ENCODE measurements at regions not wholly inside any gene's neighbourhood (a gene's known extent, or its start where the extent isn't known, plus 50 kb on each side); places are given as distances from the start of the nearest gene placed in this dataset.

DNA sequence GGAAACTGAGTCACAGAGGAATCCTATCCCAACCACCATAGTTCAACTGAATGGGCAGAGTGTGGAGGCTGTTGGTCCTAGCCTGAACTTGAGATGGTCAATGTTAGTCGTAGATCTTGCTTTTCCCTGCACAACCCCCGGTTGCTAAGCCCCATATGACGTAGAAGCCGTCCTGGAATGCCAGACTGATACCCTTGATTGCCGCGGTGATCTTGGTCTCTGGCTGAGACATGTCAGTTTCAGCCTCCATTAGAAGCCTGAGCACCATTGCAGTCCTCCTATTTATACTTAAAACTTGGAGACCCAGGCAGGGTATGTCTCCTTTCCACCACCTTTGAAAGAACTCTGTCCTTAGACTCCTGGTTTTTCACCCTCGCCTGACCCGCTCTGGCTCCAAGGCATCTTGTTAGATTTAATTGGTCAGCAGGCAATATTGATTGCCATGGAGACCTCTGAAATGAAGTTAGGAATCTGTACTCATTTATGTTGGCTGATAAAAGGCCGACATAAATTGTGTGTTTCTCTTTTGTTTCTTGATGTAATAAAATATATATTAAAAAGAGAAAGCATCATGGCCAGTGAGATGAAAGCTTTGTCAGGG is 53.4 kb downstream of the RPLP1 start:
- DNase-seq: no peak

DNA sequence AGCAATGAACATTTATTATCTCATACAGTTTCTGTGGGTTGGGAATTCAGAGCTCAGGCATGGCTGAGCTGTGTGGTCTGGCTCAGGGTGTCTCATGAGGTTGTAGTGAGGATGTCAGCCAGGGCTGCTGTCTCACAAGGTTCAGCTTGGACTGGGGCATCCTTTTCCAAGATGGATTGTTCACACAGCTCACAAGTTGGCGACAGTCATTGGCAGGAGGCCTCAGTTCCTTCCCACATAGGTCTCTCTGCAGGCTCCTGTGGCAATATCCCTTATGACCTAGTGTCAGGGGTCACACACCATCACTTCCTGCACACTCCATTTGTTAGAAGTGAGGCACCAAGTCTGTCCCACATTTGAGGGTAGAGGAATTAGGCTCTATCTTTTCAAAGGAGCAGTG is 56.0 kb downstream of the RPLP1 start:
- no peak for DNase-seq

- DNase-seq: no peak
These were observed 56.5 kb downstream of the RPLP1 start for GRCh38 chr15:69509131-69509530.

DNA sequence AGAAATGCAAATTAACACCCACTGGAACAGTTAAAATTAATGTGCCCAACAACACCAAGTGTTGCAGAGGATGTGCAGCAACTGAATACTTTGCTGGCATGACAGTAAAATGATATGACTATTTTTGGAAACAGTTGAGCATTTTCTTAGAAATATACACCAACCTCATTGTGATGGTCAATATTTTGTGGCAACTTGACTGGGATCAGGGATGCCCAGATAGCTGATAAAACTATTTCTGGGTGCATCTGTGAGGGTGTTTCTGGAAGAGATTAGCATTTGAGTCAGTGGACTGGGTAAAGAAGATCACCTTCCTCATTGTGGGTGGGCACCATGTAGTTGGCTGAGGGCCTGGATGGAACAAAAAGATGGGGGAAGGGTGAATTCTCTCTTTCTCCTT is 57.9 kb downstream of the RPLP1 start:
- DNase-seq: no peak

GRCh38 chr15:69511015-69511414 is 58.4 kb downstream of the RPLP1 start:
- no peak for DNase-seq

DNA sequence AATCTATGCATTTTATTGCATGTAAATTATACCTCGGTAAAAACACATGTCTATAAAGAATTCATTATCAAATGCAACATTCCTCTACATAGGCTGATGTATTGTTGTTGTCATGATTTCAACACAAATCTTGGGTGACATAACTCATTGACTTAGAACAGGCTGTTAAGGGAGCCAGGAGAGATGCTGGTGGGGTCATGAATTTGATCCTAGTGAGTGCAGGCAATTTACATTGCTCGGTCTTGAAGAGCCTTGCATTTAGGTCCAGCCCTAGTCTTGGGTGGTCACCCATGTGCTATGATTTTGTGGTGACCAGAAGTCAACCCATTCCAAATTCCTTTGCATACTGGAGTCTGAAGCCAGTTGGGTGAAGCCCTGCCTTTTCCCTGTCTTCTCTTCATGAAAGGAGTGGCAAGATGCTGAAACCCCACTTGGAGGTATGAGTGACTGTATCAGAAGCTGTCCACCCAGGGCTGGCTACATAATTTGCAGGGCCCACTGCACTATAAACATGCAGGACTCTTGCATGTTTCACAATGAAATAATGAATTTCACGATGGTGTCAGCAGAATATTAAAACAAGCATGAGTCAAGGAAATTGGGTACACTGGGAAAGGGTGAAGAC is 59.2 kb downstream of the RPLP1 start:
- no peak for DNase-seq

GRCh38 chr15:69513450-69513960 is 60.9 kb downstream of the RPLP1 start:
- no peak for DNase-seq

GRCh38 chr15:69513986-69514385 is 61.4 kb downstream of the RPLP1 start:
- no peak for DNase-seq

GRCh38 chr15:69515508-69515907 is 62.9 kb downstream of the RPLP1 start:
- DNase-seq: no peak

DNA sequence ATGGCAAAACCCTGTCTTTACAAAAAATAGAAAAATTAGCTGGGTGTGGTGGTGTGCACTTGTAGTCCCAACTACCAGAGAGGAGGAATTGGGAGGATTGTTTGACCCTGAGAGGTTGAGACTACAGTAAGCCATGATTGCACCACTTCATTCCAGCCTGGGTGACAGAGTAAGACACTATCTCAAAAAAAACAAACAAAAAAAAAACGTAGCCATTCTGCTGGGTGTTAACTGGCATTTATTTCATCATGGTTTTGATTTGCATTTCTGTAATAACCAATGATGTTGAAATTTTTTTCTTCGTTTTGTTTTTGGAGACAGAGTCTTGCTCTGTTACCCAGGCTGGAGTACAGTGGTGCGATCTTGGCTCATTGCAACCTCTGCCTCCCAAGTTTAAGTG is 63.3 kb downstream of the RPLP1 start:
- DNase-seq: no peak

GRCh38 chr15:69517052-69517451 is 64.4 kb downstream of the RPLP1 start:
- DNase-seq: no peak

DNA sequence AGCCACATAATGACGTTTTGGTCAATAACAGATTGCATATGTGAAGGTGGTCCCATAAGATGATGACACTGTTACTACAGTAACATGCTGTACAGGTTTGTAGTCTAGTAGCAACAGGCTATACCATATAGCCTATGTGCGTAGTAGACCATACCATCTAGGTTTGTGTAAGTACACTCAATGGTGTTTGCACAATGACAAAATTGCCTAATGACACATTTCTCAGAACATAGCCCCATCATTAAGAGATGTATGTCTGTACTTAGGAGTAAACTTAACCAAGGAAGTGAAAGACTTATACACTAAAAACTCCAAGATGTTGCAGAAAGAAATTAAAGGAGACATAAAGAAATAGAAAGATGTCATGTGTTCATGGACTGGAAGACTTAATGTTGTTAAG is 66.2 kb downstream of the RPLP1 start:
- no peak for DNase-seq

DNA sequence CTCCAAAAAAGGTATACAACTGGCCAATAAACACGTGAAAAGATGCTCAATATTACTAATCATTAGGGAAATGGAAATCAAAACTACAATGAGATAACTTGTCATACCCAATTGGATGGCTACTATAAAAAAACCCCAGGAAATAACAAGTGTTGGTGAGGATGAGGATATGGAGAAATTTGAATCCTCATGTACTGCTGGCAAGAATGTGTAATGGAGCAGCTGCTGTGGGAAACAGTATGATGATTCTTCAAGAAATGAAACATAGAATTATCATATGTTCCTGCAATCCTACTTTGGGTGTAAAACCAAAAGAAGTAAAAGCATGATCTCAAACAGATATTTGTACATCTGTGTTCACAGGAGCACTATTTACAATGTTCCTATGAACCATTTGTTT is 67.4 kb downstream of the RPLP1 start:
- DNase-seq: no peak

DNA sequence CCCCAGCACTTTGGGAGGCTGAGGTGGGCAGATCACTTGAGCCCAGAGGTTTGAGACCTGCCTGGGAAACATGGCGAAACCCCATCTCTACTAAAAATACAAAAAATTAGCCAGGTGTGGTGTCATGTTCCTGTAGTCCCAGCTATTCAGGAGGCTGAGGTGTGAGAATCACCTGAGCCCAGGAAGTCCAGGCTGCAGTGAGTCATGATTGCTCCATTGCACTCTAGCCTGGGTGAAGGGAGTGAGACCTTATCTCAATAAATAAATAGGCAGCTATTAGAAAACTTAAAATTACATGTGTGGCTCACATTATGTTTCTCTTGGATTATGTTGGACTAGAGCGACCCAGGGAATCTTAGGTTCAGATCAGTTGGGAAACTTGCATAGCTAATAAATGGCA is 69.7 kb downstream of the RPLP1 start:
- no peak for DNase-seq

DNA sequence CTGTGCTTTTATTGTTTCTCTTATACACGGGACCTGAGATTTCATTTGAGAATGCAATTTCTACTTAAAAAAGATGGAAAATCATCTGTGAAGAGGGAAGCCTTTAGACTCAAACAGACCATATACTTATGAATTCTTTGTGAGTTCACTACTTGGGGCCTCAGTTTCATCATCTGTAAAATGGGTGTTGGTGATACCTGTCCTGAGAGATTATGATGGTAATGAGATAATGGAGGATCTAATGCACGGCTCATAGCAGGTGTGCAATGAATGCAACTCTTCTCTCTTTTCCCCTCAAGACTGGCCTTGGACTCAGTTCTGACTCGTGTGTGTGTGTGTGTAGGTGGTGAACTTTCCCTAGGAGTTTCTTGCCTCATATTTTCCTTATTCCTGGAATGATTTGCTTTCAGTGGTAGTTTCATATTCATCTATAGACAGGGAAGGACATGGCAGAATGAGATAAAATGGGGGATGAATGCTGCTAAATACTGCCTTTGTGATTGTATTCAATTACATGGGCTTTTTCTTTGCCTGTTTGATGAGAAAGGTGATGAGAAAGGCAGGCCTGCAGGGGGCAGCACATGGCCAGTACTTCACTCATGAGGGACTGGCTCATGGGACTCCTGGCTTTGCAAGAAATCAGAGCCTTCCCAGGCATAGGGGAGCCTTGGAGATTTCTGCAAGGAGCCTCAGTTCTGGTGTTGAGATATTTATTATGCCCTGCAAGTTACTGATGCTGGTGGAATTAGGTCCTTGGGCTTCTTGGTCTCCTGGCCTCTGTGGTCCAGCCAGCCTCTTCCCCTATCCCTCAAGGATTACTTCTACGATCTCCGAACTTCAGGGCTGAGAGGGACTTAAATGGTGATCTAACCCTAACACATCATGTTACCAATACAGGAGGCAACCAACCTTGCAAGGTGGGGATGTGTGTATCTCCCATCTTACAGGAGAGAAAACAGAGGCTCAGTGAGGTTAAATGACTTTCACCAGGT is 70.7 kb downstream of the RPLP1 start:
- DNase-seq: no peak

DNA sequence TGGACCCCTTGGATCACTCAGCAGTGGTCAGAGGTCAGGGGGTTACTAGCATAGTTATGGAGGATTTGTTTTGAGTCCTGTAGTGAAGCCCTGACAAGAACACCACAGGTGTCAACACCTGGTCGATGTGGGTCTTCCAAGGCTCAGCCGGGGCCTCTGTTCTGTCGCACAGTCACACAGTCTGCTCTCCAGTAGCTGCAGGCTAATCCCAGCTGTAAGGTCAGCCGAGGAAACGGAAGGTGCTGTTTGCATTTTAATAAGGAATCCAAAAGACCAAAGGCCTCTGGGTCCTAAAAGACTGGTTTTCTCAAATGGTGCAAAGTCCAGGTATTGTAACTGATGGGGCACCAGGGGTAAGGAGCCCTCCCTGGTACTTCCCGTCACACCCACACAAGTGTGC is 71.7 kb downstream of the RPLP1 start:
- DNase-seq: no peak

GRCh38 chr15:69524814-69525213 is 72.2 kb downstream of the RPLP1 start:
- DNase-seq: no peak

DNA sequence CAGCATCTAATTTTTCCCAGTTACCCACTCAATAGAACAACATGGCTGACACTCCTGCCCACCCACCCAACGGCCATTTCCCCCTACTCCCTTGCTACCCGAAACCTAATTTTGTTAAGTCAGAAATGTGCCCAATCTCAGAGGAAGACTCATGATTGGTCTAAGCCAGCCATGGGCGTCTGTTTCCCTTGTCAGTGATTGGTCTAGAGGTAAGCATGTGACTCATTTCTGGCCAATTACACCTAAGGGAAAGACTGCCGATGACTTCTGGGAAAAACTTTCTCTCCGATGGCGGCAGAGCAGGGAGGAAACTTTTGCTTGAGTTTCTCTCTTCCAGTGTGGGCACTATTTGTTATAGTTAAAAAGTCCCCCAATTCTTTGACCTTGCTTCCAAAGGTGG is 72.9 kb downstream of the RPLP1 start:
- DNase-seq: no peak

DNA sequence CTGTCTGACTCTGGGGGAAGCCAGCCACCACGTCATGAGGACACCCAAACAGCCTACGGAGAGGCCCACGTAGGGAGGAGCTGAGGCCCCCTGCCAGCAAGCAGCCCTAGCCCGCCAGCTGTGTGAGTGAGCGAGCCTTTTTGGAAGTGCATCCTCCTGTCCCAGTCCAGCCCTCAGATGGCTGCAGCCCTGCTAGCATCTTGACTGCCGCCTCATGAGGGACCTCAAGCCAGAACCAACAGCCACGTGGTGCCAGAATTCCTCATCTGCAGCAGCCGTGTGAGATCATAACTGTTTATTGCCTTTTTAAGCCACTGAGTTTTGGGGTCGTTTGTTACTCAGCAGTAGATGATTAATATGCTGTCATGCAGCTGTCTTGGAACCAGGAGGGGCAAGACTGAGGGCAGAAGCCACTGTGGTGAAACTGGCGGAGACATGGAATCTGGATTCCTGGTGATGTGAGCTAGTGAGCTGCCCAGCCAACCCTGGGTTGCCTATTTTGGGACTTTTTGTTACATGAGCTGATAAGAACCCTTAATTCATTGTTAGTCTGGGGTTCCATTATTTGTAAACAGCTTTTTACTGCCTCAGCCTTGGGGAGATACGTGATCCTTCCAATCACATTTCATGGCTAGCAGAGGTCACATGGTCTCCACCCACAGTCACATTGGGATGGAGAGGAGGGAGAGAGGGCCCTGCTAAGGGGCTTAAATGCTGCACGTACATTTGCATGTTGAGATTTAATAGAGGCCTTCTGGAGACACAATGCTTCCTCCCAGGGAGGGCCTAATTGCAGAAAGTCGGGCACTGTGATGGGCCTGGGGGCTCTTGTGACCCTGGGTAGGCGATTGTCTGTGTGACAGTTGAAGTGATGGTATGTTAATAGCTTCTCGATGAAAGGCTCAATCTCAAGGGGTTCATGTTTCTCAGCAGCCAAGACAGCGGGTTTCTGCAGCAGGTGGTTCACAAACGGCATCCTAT is 73.8 kb downstream of the RPLP1 start:
- no peak for DNase-seq

DNA sequence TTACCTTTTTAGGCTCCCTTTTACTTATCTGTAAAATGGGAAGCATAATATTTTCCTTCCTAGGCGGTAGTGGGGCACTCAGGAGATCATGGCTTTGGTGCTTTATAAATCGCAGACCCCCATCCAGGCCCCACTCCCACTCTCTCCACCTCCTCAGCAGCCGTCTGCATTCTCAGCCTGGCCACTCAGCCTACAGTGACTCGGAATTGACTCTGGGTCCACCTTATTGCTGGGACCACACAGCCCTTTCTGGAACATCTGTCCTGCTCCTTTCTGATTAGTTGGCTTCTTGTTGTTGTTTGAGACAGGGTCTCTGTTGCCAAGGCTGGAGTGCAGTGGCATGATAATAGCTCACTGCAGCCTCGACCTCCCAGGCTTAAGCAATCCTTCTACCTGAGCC is 76.5 kb downstream of the RPLP1 start:
- no peak for DNase-seq

DNA sequence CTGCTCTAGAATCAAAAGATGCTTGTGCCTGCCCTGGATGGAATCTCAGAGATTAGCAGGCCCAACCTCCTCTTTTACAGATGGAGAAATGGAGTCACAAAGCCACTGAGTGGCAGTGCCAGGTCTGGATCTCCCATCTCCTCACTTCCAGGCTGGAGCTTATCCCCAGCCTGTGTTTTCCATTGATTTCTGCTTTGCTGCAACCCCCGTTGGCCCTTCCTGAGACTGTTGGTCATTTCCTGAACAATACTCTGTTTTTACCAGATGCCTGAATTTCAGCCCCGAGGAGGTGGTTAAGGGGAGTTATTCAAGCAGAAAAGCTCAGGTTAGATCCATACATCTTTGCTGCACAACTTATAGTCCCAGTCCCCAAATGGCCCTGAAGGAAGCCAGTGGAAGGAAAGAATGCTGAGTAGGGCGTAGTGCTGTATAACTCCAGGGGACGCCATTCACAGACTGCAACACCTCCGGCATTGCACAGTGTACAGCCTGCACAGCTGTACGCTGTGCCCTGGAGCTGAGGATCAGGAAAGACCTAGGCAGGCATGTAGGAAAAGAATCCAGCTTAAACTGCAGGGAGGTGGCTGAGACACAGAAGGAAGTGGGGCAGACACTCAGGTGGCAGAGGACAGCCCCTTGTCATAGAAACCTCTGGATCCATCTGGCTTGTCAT is 77.5 kb downstream of the RPLP1 start:
- no peak for DNase-seq

All from NCI-H446 treated with DMSO at 0.1 percent for 48 hours (cell line).